OCI-LY3 (cell line): ENCODE measurements at regions not wholly inside any gene's neighbourhood (a gene's known extent, or its start where the extent isn't known, plus 50 kb on each side); places are given as distances from the start of the nearest gene placed in this dataset.

Experiments
- CTCF ChIP-seq: fragments of 200-600, 300-600 bp; sonication (generic); IDR thresholded peaks from 2 replicates; pipeline ENCODE4 v1.5.1; 2014; ENCODE audit warnings: antibody characterized with exemption, low read length, low read depth
- EZH2phosphoT487 ChIP-seq: fragments of 200-600 bp; shearing (Covaris generic); IDR thresholded peaks from 2 replicates; pipeline ENCODE4 v1.6.1; 2018; ENCODE audit warnings: antibody characterized with exemption, mixed run types, low read depth

GRCh38 chr10:107754814-107755213 lies 590.3 kb upstream of the SORCS1 start:
- TF ChIP-seq CTCF = no peak
- TF ChIP-seq EZH2phosphoT487 = no peak
